Activated CD8-positive, alpha-beta T cell treated with anti-CD3 and anti-CD28 coated beads for 36 hours (primary cell): ENCODE measurements at regions not wholly inside any gene's neighbourhood (a gene's known extent, or its start where the extent isn't known, plus 50 kb on each side); places are given as distances from the start of the nearest gene placed in this dataset.

Experiments
- ATAC-seq: fragments of 200-7000 bp; cut with Tn5 transposase; one replicate; pipeline ENCODE4 v1.10.0; 2021; ENCODE audit warnings: mild to moderate bottlenecking, moderate library complexity
- CTCF ChIA-PET: fragments of 350-600 bp; sonication (Branson Sonifier 250); formaldehyde crosslinking; loops from one replicate; lab custom pipeline; 2021; ENCODE audit warnings: antibody characterized with exemption; lab: Charles Lee
- POLR2A ChIA-PET: fragments of 350-600 bp; sonication (Branson Sonifier 250); formaldehyde crosslinking; loops from one replicate; lab custom pipeline; 2021; ENCODE audit warnings: antibody characterized with exemption; lab: Charles Lee
- DNase-seq: peaks from one replicate; pipeline ENCODE4 v3.0.0-alpha.2; 2020
- H3K27ac Mint-ChIP-seq: one replicate; pipeline ENCODE4 v1.8.0; 2021; ENCODE audit warnings: mild to moderate bottlenecking, mixed read lengths
- H3K27me3 Mint-ChIP-seq: one replicate; pipeline ENCODE4 v1.8.0; 2021; ENCODE audit warnings: mixed read lengths
- H3K36me3 Mint-ChIP-seq: one replicate; pipeline ENCODE4 v1.8.0; 2021; ENCODE audit warnings: low read depth, mixed read lengths
- H3K4me1 Mint-ChIP-seq: one replicate; pipeline ENCODE4 v1.8.0; 2021; ENCODE audit warnings: low read depth, mixed read lengths
- H3K4me3 Mint-ChIP-seq: one replicate; pipeline ENCODE4 v1.8.0; 2021; ENCODE audit warnings: mild to moderate bottlenecking, moderate library complexity, mixed read lengths
- H3K9me3 Mint-ChIP-seq: one replicate; pipeline ENCODE4 v1.8.0; 2021; ENCODE audit warnings: mixed read lengths
- CTCF ChIP-seq: fragments of 200-600 bp; IDR thresholded peaks from one replicate; pipeline ENCODE4 v1.8.0; 2022; ENCODE audit warnings: antibody characterized with exemption, mild to moderate bottlenecking
- intact Hi-C: fragments of 100-400 bp; cut with micrococcal nuclease; formaldehyde crosslinking; loops from one replicate; pipeline ENCODE4 v1.10.0; 2022

- intact Hi-C loops = no loop called here
- ChIA-PET POLR2A (no interaction called here), CTCF (interaction anchor here (1.4 to 8.8 kb wide), 2 partner anchors 57 to 63 kb away, joined by 3 to 62 read pairs; no protein-coding TSS in a partner anchor)
- Mint-ChIP-seq H3K9me3 (peaks cover 6% of the 10 kb centered on the region), H3K4me1 (peaks cover 49% of the 10 kb centered on the region), H3K27me3 (no peaks in the 10 kb centered on the region), H3K4me3 (no peak overlapping the region), H3K27ac (peak overlapping the region; percentile 97), H3K36me3 (peaks cover 4% of the 10 kb centered on the region)
- no peak for TF ChIP-seq CTCF
- no peak for ATAC-seq
- no peak for DNase-seq
Observed at GRCh38 chr12:92506891-92507290, 195.9 kb upstream of the PLEKHG7 start.

- Mint-ChIP-seq H3K27me3 (no peaks in the 10 kb centered on the region), H3K9me3 (peaks cover 6% of the 10 kb centered on the region), H3K27ac (peak overlapping the region; percentile 97), H3K4me3 (peak overlapping the region; percentile 73), H3K4me1 (peaks cover 53% of the 10 kb centered on the region), H3K36me3 (peaks cover 4% of the 10 kb centered on the region)
- DNase-seq = no peak
- intact Hi-C loops = no loop called here
- ATAC-seq = no peak
- no peak for TF ChIP-seq CTCF
- CTCF ChIA-PET = interaction anchor here (0.9 to 8.8 kb wide), 5 partner anchors 20 to 368 kb away, joined by 3 to 62 read pairs (median 4); no protein-coding TSS in a partner anchor
- POLR2A ChIA-PET = interaction anchor here (1.4 to 2.3 kb wide), 3 partner anchors 10 to 63 kb away, joined by 5 to 13 read pairs (median 7); no protein-coding TSS in a partner anchor
Observed at GRCh38 chr12:92506460-92506859, 196.3 kb upstream of the PLEKHG7 start.

- ATAC-seq (peak; percentile 63), DNase-seq (peak; percentile 72)
- intact Hi-C loops = loop anchor here (1.0 kb wide), 1 partner anchor 34 kb away; no protein-coding TSS in a partner anchor
- TF ChIP-seq CTCF = no peak
- Mint-ChIP-seq H3K4me3 (peak overlapping the region; percentile 73), H3K36me3 (peaks cover 4% of the 10 kb centered on the region), H3K27ac (peak overlapping the region; percentile 97), H3K27me3 (no peaks in the 10 kb centered on the region), H3K9me3 (peaks cover 6% of the 10 kb centered on the region), H3K4me1 (peaks cover 53% of the 10 kb centered on the region)
- ChIA-PET POLR2A (interaction anchor here (0.6 to 2.3 kb wide), 10 partner anchors 10 to 369 kb away, joined by 3 to 13 read pairs (median 4); no protein-coding TSS in a partner anchor), CTCF (interaction anchor here (0.7 to 8.8 kb wide), 9 partner anchors 8 to 368 kb away, joined by 3 to 62 read pairs (median 6); no protein-coding TSS in a partner anchor)
Observed at GRCh38 chr12:92505254-92506231, 197.2 kb upstream of the PLEKHG7 start.

GRCh38 chr12:92504594-92504981, 198.2 kb upstream of the PLEKHG7 start:
- H3K4me3 Mint-ChIP-seq = peak overlapping the region; percentile 73
- no peak for TF ChIP-seq CTCF
- ATAC-seq = no peak
- POLR2A ChIA-PET = interaction anchor here (1.1 to 3.0 kb wide), 3 partner anchors 10 to 359 kb away, joined by 3 to 14 read pairs (median 13); partner anchors contain the start of gene BTG1
- DNase-seq = no peak
- peaks cover 53% of the 10 kb centered on the region for H3K4me1 Mint-ChIP-seq
- CTCF ChIA-PET = interaction anchor here (0.6 to 8.8 kb wide), 11 partner anchors 8 to 474 kb away, joined by 3 to 62 read pairs (median 6); no protein-coding TSS in a partner anchor
- no peaks in the 10 kb centered on the region for H3K27me3 Mint-ChIP-seq
- peak overlapping the region; percentile 97 for H3K27ac Mint-ChIP-seq
- peaks cover 4% of the 10 kb centered on the region for H3K36me3 Mint-ChIP-seq
- intact Hi-C loops = loop anchor here (5.0 kb wide), 1 partner anchor 48 kb away; no protein-coding TSS in a partner anchor
- peaks cover 6% of the 10 kb centered on the region for H3K9me3 Mint-ChIP-seq
